HK-2 (cell line): ENCODE measurements at regions not wholly inside any gene's neighbourhood (a gene's known extent, or its start where the extent isn't known, plus 50 kb on each side); places are given as distances from the start of the nearest gene placed in this dataset.

Experiments used
- DNase-seq: peaks from one replicate; pipeline ENCODE4 v3.0.0-alpha.2; 2018; ENCODE audit not compliant: unreplicated experiment

- no peak for DNase-seq
Measured at GRCh38 chr18:66440433-66440832, 163.5 kb downstream of the CDH19 start.

GRCh38 chr18:66439670-66440069 lies 164.2 kb downstream of the CDH19 start:
- no peak for DNase-seq

GRCh38 chr18:66438711-66439536 lies 165.0 kb downstream of the CDH19 start:
- DNase-seq: no peak

GRCh38 chr18:66432636-66433035 lies 171.3 kb downstream of the CDH19 start:
- no peak for DNase-seq

- DNase-seq: no peak
Measured at GRCh38 chr18:66428795-66429194, 175.1 kb downstream of the CDH19 start.

- no peak for DNase-seq
Measured at GRCh38 chr18:66419400-66419799, 184.5 kb downstream of the CDH19 start.

GRCh38 chr18:66410692-66411091 lies 193.2 kb downstream of the CDH19 start:
- DNase-seq: no peak

- DNase-seq: no peak
Measured at GRCh38 chr18:66395671-66396218, 208.1 kb downstream of the CDH19 start.

GRCh38 chr18:66393463-66393862 lies 210.4 kb downstream of the CDH19 start:
- no peak for DNase-seq

GRCh38 chr18:66377291-66377690 lies 226.6 kb downstream of the CDH19 start:
- DNase-seq: no peak

- peak; percentile 1 for DNase-seq
Measured at GRCh38 chr18:66375391-66375790, 228.5 kb downstream of the CDH19 start.

- no peak for DNase-seq
Measured at GRCh38 chr18:66346833-66347588, 256.9 kb downstream of the CDH19 start.

GRCh38 chr18:66344227-66344626 lies 259.7 kb downstream of the CDH19 start:
- DNase-seq: no peak

- DNase-seq: no peak
Measured at GRCh38 chr18:66342577-66342976, 261.3 kb downstream of the CDH19 start.

GRCh38 chr18:66334534-66334933 lies 269.4 kb downstream of the CDH19 start:
- no peak for DNase-seq

GRCh38 chr18:66329716-66330115 lies 274.2 kb downstream of the CDH19 start:
- no peak for DNase-seq

- DNase-seq: no peak
Measured at GRCh38 chr18:66328296-66328878, 275.5 kb downstream of the CDH19 start.

- DNase-seq: no peak
Measured at GRCh38 chr18:66325251-66325650, 278.6 kb downstream of the CDH19 start.

GRCh38 chr18:66324616-66325015 lies 279.3 kb downstream of the CDH19 start:
- DNase-seq: no peak

- no peak for DNase-seq
Measured at GRCh38 chr18:66317243-66318090, 286.4 kb downstream of the CDH19 start.

- DNase-seq: no peak
Measured at GRCh38 chr18:66316701-66317100, 287.2 kb downstream of the CDH19 start.

- DNase-seq: no peak
Measured at GRCh38 chr18:66300141-66300540, 303.7 kb downstream of the CDH19 start.
